Aorta (tissue), 5 donors: ENCODE measurements at regions not wholly inside any gene's neighbourhood (a gene's known extent, or its start where the extent isn't known, plus 50 kb on each side); places are given as distances from the start of the nearest gene placed in this dataset.

Source experiments
- ATAC-seq: fragments of 200-7000 bp; cut with Tn5 transposase; one replicate; pipeline ENCODE4 v1.9.1; 2022; ENCODE audit warnings: moderate library complexity; ENCODE audit not compliant: low FRiP score
- DNase-seq, 2 donors: peaks; one replicate each; pipeline ENCODE4 v3.0.0-alpha.2; 2020
- H3K27ac ChIP-seq, 2 donors: one replicate each; pipeline ENCODE4 v1.5.1; 2013; ENCODE audit warnings: low read length in 2 of 2, mild to moderate bottlenecking in 2 of 2, moderate library complexity in 2 of 2, control low read depth in 1 of 2, inconsistent platforms in 1 of 2, low read depth in 1 of 2
- H3K27me3 ChIP-seq, 2 donors: one replicate each; pipeline ENCODE4 v1.6.1; 2013; ENCODE audit warnings: control low read depth in 1 of 2, low read length in 1 of 2, mild to moderate bottlenecking in 1 of 2, moderate library complexity in 1 of 2; ENCODE audit not compliant: insufficient read depth in 2 of 2, control insufficient read depth in 1 of 2
- H3K36me3 ChIP-seq, 2 donors: one replicate each; pipeline ENCODE4 v1.6.1; 2013; ENCODE audit warnings: control low read depth in 1 of 2, low read length in 1 of 2, mild to moderate bottlenecking in 1 of 2; ENCODE audit not compliant: insufficient read depth in 2 of 2, control insufficient read depth in 1 of 2
- H3K4me1 ChIP-seq, 2 donors: one replicate each; pipeline ENCODE4 v1.6.1; 2013; ENCODE audit warnings: low read length in 2 of 2, control low read depth in 1 of 2, mild to moderate bottlenecking in 1 of 2, moderate library complexity in 1 of 2; ENCODE audit not compliant: insufficient read depth in 2 of 2, control insufficient read depth in 1 of 2
- H3K4me3 ChIP-seq, 2 donors: one replicate each; pipeline ENCODE4 v1.5.1; 2013; ENCODE audit warnings: low read length in 2 of 2, control low read depth in 1 of 2, mild to moderate bottlenecking in 1 of 2
- H3K9me3 ChIP-seq: one replicate; pipeline ENCODE4 v1.6.1; 2013; ENCODE audit warnings: mild to moderate bottlenecking, low read length; ENCODE audit not compliant: control insufficient read depth
- WGBS, 2 donors: extraction: QIAGEN DNeasy Blood & Tissue Kit; methylation state at CpG; one replicate each; pipeline ENCODE4 v1.1.7; 2013; 5-methylcytosine and 5-hydroxymethylcytosine counted together
- intact Hi-C, 2 donors: fragments of 100-400 bp; cut with DNase I; formaldehyde crosslinking; loops; one replicate each; pipeline versions ENCODE4 v1.14.2 to v1.15.0; 2022
- donor health status: healthy with polysubstance abuse.
- donor health status: Bipolar disorder and iron deficiency.
- donor health status: DM: no; HTN: no; CAD: no.
- donor health status: DM: no; HTN: no; CAD: no.
- donor health status: DM: yes; HTN: yes; CAD: no.

- Histone ChIP-seq H3K36me3 (no peaks in the 10 kb centered on the region), H3K27me3 (no peaks in the 10 kb centered on the region), H3K4me1 (no peaks in the 10 kb centered on the region), H3K27ac (no peak overlapping the region), H3K4me3 (no peak overlapping the region), H3K9me3 (peaks cover 15% of the 10 kb centered on the region)
- ATAC-seq (no peak), DNase-seq (no peak)
- intact Hi-C loops = no loop called here
Measured at GRCh38 chr5:3372289-3372688, 223.3 kb upstream of the IRX1 start.

- ATAC-seq (no peak), DNase-seq (no peak)
- WGBS, 2 donors = 88 to 92% methylated on average over 5 of the region's 5 CpGs
Measured at GRCh38 chr5:3365501-3366215, 230.0 kb upstream of the IRX1 start.

GRCh38 chr5:3364941-3365340 is 230.7 kb upstream of the IRX1 start:
- no peak overlapping the region for H3K27ac ChIP-seq
- intact Hi-C loops = no loop called here
- no peaks in the 10 kb centered on the region for H3K36me3 ChIP-seq
- ATAC-seq = no peak
- 42 to 44% methylated on average over 4 of the region's 4 CpGs for WGBS, 2 donors
- no peaks in the 10 kb centered on the region for H3K27me3 ChIP-seq
- no peaks in the 10 kb centered on the region for H3K4me1 ChIP-seq
- no peak for DNase-seq
- no peak overlapping the region for H3K4me3 ChIP-seq
- H3K9me3 ChIP-seq = peaks cover 5% of the 10 kb centered on the region

More at GRCh38 chr5:3365501-3366215, 230.0 kb upstream of the IRX1 start:
- Histone ChIP-seq H3K36me3 (no peaks in the 10 kb centered on the region), H3K27ac (no peak overlapping the region), H3K9me3 (peaks cover 2% of the 10 kb centered on the region), H3K27me3 (no peaks in the 10 kb centered on the region), H3K4me3 (no peak overlapping the region), H3K4me1 (no peaks in the 10 kb centered on the region)
- intact Hi-C loops = no loop called here

GRCh38 chr5:3364433-3364832 is 231.2 kb upstream of the IRX1 start:
- ATAC-seq (no peak), DNase-seq (no peak)
- WGBS, 2 donors = 70 to 82% methylated on average over 4 of the region's 4 CpGs
- Histone ChIP-seq H3K27me3 (no peaks in the 10 kb centered on the region), H3K4me1 (no peaks in the 10 kb centered on the region), H3K27ac (no peak overlapping the region), H3K4me3 (no peak overlapping the region), H3K36me3 (no peaks in the 10 kb centered on the region), H3K9me3 (peaks cover 5% of the 10 kb centered on the region)
- intact Hi-C loops = no loop called here

- H3K27me3 ChIP-seq = no peaks in the 10 kb centered on the region
- H3K4me1 ChIP-seq = no peaks in the 10 kb centered on the region
- intact Hi-C loops = no loop called here
- WGBS, 2 donors = 78 to 84% methylated on average over 2 of the region's 2 CpGs
- H3K36me3 ChIP-seq = no peaks in the 10 kb centered on the region
- DNase-seq (no peak), ATAC-seq (no peak)
- no peak overlapping the region for H3K4me3 ChIP-seq
- H3K27ac ChIP-seq = no peak overlapping the region
- peaks cover 5% of the 10 kb centered on the region for H3K9me3 ChIP-seq
Measured at GRCh38 chr5:3362606-3362910, 233.1 kb upstream of the IRX1 start.

GRCh38 chr5:3361811-3362605 is 233.6 kb upstream of the IRX1 start:
- DNase-seq (no peak), ATAC-seq (no peak)
- WGBS, 2 donors = 86 to 88% methylated on average over 9 of the region's 9 CpGs
- Histone ChIP-seq H3K27ac (no peak overlapping the region), H3K36me3 (no peaks in the 10 kb centered on the region), H3K9me3 (peaks cover 5% of the 10 kb centered on the region), H3K4me3 (no peak overlapping the region), H3K4me1 (no peaks in the 10 kb centered on the region), H3K27me3 (no peaks in the 10 kb centered on the region)
- intact Hi-C loops = no loop called here

GRCh38 chr5:3359642-3360041 is 236.0 kb upstream of the IRX1 start:
- DNase-seq = peak in 1 of 2 donors; percentile 21
- Histone ChIP-seq H3K27ac (no peak overlapping the region), H3K9me3 (peaks cover 5% of the 10 kb centered on the region), H3K36me3 (no peaks in the 10 kb centered on the region), H3K4me3 (no peak overlapping the region), H3K4me1 (no peaks in the 10 kb centered on the region), H3K27me3 (no peaks in the 10 kb centered on the region)
- intact Hi-C loops = no loop called here
- 51 to 54% methylated on average over 4 of the region's 4 CpGs for WGBS, 2 donors
- no peak for ATAC-seq

GRCh38 chr5:3357291-3357690 is 238.3 kb upstream of the IRX1 start:
- H3K9me3 ChIP-seq = peaks cover 5% of the 10 kb centered on the region
- 76 to 77% methylated on average over 5 of the region's 5 CpGs for WGBS, 2 donors
- no peak for DNase-seq
- H3K27me3 ChIP-seq = no peaks in the 10 kb centered on the region
- no peaks in the 10 kb centered on the region for H3K4me1 ChIP-seq
- no peak overlapping the region for H3K27ac ChIP-seq
- H3K36me3 ChIP-seq = no peaks in the 10 kb centered on the region
- ATAC-seq = no peak
- intact Hi-C loops = no loop called here
- no peak overlapping the region for H3K4me3 ChIP-seq

GRCh38 chr5:3356016-3356415 is 239.6 kb upstream of the IRX1 start:
- no peak overlapping the region for H3K27ac ChIP-seq
- DNase-seq = no peak
- intact Hi-C loops = no loop called here
- H3K4me1 ChIP-seq = no peaks in the 10 kb centered on the region
- H3K36me3 ChIP-seq = no peaks in the 10 kb centered on the region
- H3K4me3 ChIP-seq = no peak overlapping the region
- peaks cover 3% of the 10 kb centered on the region for H3K9me3 ChIP-seq
- no peaks in the 10 kb centered on the region for H3K27me3 ChIP-seq
- ATAC-seq = no peak
